GM12878 (cell line): ENCODE measurements at regions not wholly inside any gene's neighbourhood (a gene's known extent, or its start where the extent isn't known, plus 50 kb on each side); places are given as distances from the start of the nearest gene placed in this dataset.
A peak's percentile ranks its signal among the peaks of the same experiment; 100 is the strongest.

Source experiments
- BHLHE40 ChIP-seq, 2 experiments: fragments of 450-650 bp in 1 of 2; IDR thresholded peaks; 2 replicates each; pipeline ENCODE4 v1.6.1; 2011 to 2017; ENCODE audit warnings: low read depth in 2 of 2, borderline replicate concordance in 1 of 2, improper control_type of control experiment in 1 of 2, low read length in 1 of 2, mild to moderate bottlenecking in 1 of 2
- CEBPB ChIP-seq, 2 experiments: fragments of 150-350 bp in 1 of 2; IDR thresholded peaks; 2 replicates each; pipeline ENCODE4 v1.6.1; 2012 to 2014; ENCODE audit warnings: low read depth in 2 of 2, low read length in 2 of 2, borderline replicate concordance in 1 of 2, inconsistent platforms in 1 of 2
- CREB1 ChIP-seq: IDR thresholded peaks from 2 replicates; pipeline ENCODE4 v1.6.1; 2012; ENCODE audit warnings: low read depth, mild to moderate bottlenecking, inconsistent platforms
- HDAC2 ChIP-seq: fragments of 200-600 bp; sonication (generic); IDR thresholded peaks from 2 replicates; pipeline ENCODE4 v1.6.1; 2017
- HDAC6 ChIP-seq: fragments of 200-600 bp; sonication (generic); IDR thresholded peaks from one replicate; pipeline ENCODE4 v1.8.0; 2017; ENCODE audit warnings: antibody characterized with exemption; ENCODE audit not compliant: unreplicated experiment
- IRF4 ChIP-seq: IDR thresholded peaks from 2 replicates; pipeline ENCODE4 v1.6.1; 2011; ENCODE audit warnings: low read depth, low read length
- LARP7 ChIP-seq: fragments of 450-650 bp; IDR thresholded peaks from 2 replicates; pipeline ENCODE4 v1.6.1; 2017; ENCODE audit warnings: mild to moderate bottlenecking
- MEF2A ChIP-seq: IDR thresholded peaks from 2 replicates; pipeline ENCODE4 v1.6.1; 2011; ENCODE audit warnings: low read depth, mild to moderate bottlenecking, low read length, moderate library complexity; ENCODE audit not compliant: insufficient read depth
- MTA2 ChIP-seq: fragments of 450-650 bp; IDR thresholded peaks from 2 replicates; pipeline ENCODE4 v1.6.1; 2016; ENCODE audit warnings: low read depth, mild to moderate bottlenecking, moderate library complexity
- NFIC ChIP-seq: IDR thresholded peaks from 2 replicates; pipeline ENCODE4 v1.6.1; 2012; ENCODE audit warnings: low read depth, mild to moderate bottlenecking, inconsistent platforms, low read length, moderate library complexity
- NFYA ChIP-seq: IDR thresholded peaks from 2 replicates; pipeline ENCODE4 v1.6.1; 2011; ENCODE audit warnings: low read depth, mild to moderate bottlenecking, low read length, improper control_type of control experiment, borderline replicate concordance
- PAX5 ChIP-seq: IDR thresholded peaks from 2 replicates; pipeline ENCODE4 v1.6.1; 2011; ENCODE audit warnings: low read depth, low read length, borderline replicate concordance
- PKNOX1 ChIP-seq: fragments of 450-650 bp; IDR thresholded peaks from 2 replicates; pipeline ENCODE4 v1.6.1; 2016; ENCODE audit warnings: mild to moderate bottlenecking
- POLR2AphosphoS2 ChIP-seq: IDR thresholded peaks from 2 replicates; pipeline ENCODE4 v1.6.1; 2011; ENCODE audit warnings: low read depth, mild to moderate bottlenecking, low read length, improper control_type of control experiment, moderate library complexity
- RAD51 ChIP-seq: fragments of 450-650 bp; IDR thresholded peaks from 2 replicates; pipeline ENCODE4 v1.6.1; 2016; ENCODE audit warnings: moderate library complexity, mild to moderate bottlenecking, inconsistent platforms
- RELA ChIP-seq: fragments of 450-650 bp; IDR thresholded peaks from 2 replicates; pipeline ENCODE4 v1.8.0; 2014; ENCODE audit warnings: borderline replicate concordance; ENCODE audit not compliant: partially characterized antibody
- SKIL ChIP-seq: fragments of 450-650 bp; IDR thresholded peaks from 2 replicates; pipeline ENCODE4 v1.6.1; 2017; ENCODE audit warnings: mild to moderate bottlenecking, low read depth, inconsistent platforms; ENCODE audit not compliant: poor library complexity, severe bottlenecking
- SMAD1 ChIP-seq: fragments of 450-650 bp; IDR thresholded peaks from 2 replicates; pipeline ENCODE4 v1.6.1; 2018; ENCODE audit warnings: mild to moderate bottlenecking, low read depth; ENCODE audit not compliant: partially characterized antibody
- TARDBP ChIP-seq: IDR thresholded peaks from 2 replicates; pipeline ENCODE4 v1.6.1; 2016; ENCODE audit warnings: borderline replicate concordance
- TCF7 ChIP-seq: IDR thresholded peaks from 2 replicates; pipeline ENCODE4 v1.6.1; 2014; ENCODE audit warnings: antibody characterized with exemption, borderline replicate concordance
- USF1 ChIP-seq: IDR thresholded peaks from 2 replicates; pipeline ENCODE4 v1.6.1; 2011; ENCODE audit warnings: borderline replicate concordance, low read depth, mild to moderate bottlenecking, moderate library complexity, mixed read lengths, low read length; ENCODE audit not compliant: insufficient read depth; ENCODE audit errors: extremely low read length
- YBX1 ChIP-seq: fragments of 450-650 bp; IDR thresholded peaks from 2 replicates; pipeline ENCODE4 v1.6.1; 2016; ENCODE audit warnings: antibody characterized with exemption
- ZBED1 ChIP-seq: IDR thresholded peaks from 2 replicates; pipeline ENCODE4 v1.6.1; 2016; ENCODE audit warnings: borderline replicate concordance
- ZNF217 ChIP-seq: fragments of 450-650 bp; IDR thresholded peaks from 2 replicates; pipeline ENCODE4 v1.6.1; 2017; ENCODE audit warnings: antibody characterized with exemption, mild to moderate bottlenecking
- ZNF687 ChIP-seq: fragments of 450-650 bp; IDR thresholded peaks from 2 replicates; pipeline ENCODE4 v1.6.1; 2017; ENCODE audit warnings: mild to moderate bottlenecking, moderate library complexity

- no peak for TF ChIP-seq POLR2AphosphoS2
- TF ChIP-seq HDAC2, result no peak
- TF ChIP-seq ZNF217, result no peak
- TF ChIP-seq MTA2, result peak; percentile 63
- peak; percentile 26; the same call in 1 of the 2 replicates for TF ChIP-seq PKNOX1
- TF ChIP-seq CREB1, result no peak
- no peak for TF ChIP-seq NFIC
- TF ChIP-seq TCF7, result no peak
- no peak for TF ChIP-seq RAD51
- TF ChIP-seq TARDBP, result no peak
- peak; percentile 56 for TF ChIP-seq ZNF687
- peak; percentile 84 for TF ChIP-seq IRF4
- TF ChIP-seq NFYA, result no peak
- TF ChIP-seq SKIL, result peak; percentile 39
- peak; percentile 88; the same call in 1 of the 2 replicates for TF ChIP-seq ZBED1
- no peak for TF ChIP-seq CEBPB (IDR thresholded peaks at IDR 0.05; ENCODE audit: borderline replicate concordance in 1 of 2, low read depth in 2 of 2, low read length in 2 of 2)
- no peak for TF ChIP-seq LARP7
- TF ChIP-seq MEF2A, result peak; percentile 63
- peak; percentile 59; the same call in 1 of the 2 replicates for TF ChIP-seq PAX5
- TF ChIP-seq HDAC6, result no peak
- no peak for TF ChIP-seq YBX1
- no peak for TF ChIP-seq USF1
- TF ChIP-seq RELA, result no peak
- TF ChIP-seq SMAD1, result no peak
- no peak for TF ChIP-seq BHLHE40 (IDR thresholded peaks at IDR 0.05; ENCODE audit: borderline replicate concordance in 1 of 2, low read depth in 2 of 2, low read length in 1 of 2)
Measured at GRCh38 chr6:156697225-156697830, 79.8 kb upstream of the ARID1B start (continued).
